ENCODE measurements at regions not wholly inside any gene's neighbourhood (a gene's known extent, or its start where the extent isn't known, plus 50 kb on each side); places are given as distances from the start of the nearest gene placed in this dataset.

GRCh38 chr6:132132924-132133639 is 181.9 kb upstream of the CCN2 start:
- DNase-seq (ENCODE audit: low spot score) = no peak
- in situ Hi-C loops (cut with MboI; ENCODE audit: low pct_unique_long_range_greater_than_20kb, low sequenced_read_pairs, unreplicated experiment) = no loop called here
- TF ChIP-seq CTCF (IDR thresholded peaks at IDR 0.05; ENCODE audit: extremely low read depth, insufficient read depth, missing control alignments) = no peak

GRCh38 chr6:132132422-132132821 is 181.2 kb upstream of the CCN2 start:
- in situ Hi-C loops (cut with MboI; ENCODE audit: low pct_unique_long_range_greater_than_20kb, low sequenced_read_pairs, unreplicated experiment) = no loop called here
- TF ChIP-seq CTCF (IDR thresholded peaks at IDR 0.05; ENCODE audit: extremely low read depth, insufficient read depth, missing control alignments) = no peak
- DNase-seq (ENCODE audit: low spot score) = no peak

GRCh38 chr6:132131758-132132157 is 180.6 kb upstream of the CCN2 start:
- in situ Hi-C loops (cut with MboI; ENCODE audit: low pct_unique_long_range_greater_than_20kb, low sequenced_read_pairs, unreplicated experiment) = no loop called here
- no peak for TF ChIP-seq CTCF (IDR thresholded peaks at IDR 0.05; ENCODE audit: extremely low read depth, insufficient read depth, missing control alignments)

GRCh38 chr6:132131351-132131750 is 180.2 kb upstream of the CCN2 start:
- TF ChIP-seq CTCF (IDR thresholded peaks at IDR 0.05; ENCODE audit: extremely low read depth, insufficient read depth, missing control alignments) = no peak
- no peak for DNase-seq (ENCODE audit: low spot score)
- in situ Hi-C loops (cut with MboI; ENCODE audit: low pct_unique_long_range_greater_than_20kb, low sequenced_read_pairs, unreplicated experiment) = no loop called here

More at GRCh38 chr6:132131758-132132157, 180.6 kb upstream of the CCN2 start:
- DNase-seq (ENCODE audit: low spot score) = no peak

GRCh38 chr6:132130626-132131298 is 179.6 kb upstream of the CCN2 start:
- in situ Hi-C loops (cut with MboI; ENCODE audit: low pct_unique_long_range_greater_than_20kb, low sequenced_read_pairs, unreplicated experiment) = no loop called here
- no peak for TF ChIP-seq CTCF (IDR thresholded peaks at IDR 0.05; ENCODE audit: extremely low read depth, insufficient read depth, missing control alignments)
- no peak for DNase-seq (ENCODE audit: low spot score)

- DNase-seq (ENCODE audit: low spot score) = no peak
- in situ Hi-C loops (cut with MboI; ENCODE audit: low pct_unique_long_range_greater_than_20kb, low sequenced_read_pairs, unreplicated experiment) = no loop called here
- TF ChIP-seq CTCF (IDR thresholded peaks at IDR 0.05; ENCODE audit: extremely low read depth, insufficient read depth, missing control alignments) = no peak
These were observed 177.3 kb upstream of the CCN2 start for GRCh38 chr6:132128424-132128823.
